ENCODE measurements at regions not wholly inside any gene's neighbourhood (a gene's known extent, or its start where the extent isn't known, plus 50 kb on each side); places are given as distances from the start of the nearest gene placed in this dataset.
A peak's percentile ranks its signal among the peaks of the same experiment; 100 is the strongest.

- intact Hi-C loops (cut with DNase I; ENCODE audit: low total_unique reads) = no loop called here
- no peaks in the 10 kb centered on the region for H3K4me1 ChIP-seq
- no peak for DNase-seq
- no peaks in the 10 kb centered on the region for H3K27me3 ChIP-seq
- H3K9me3 ChIP-seq = peaks cover 0 to 7% (median 0%) of the 10 kb centered on the region in 3 donors
- H3K4me3 ChIP-seq = no peak overlapping the region
- TF ChIP-seq CTCF (IDR thresholded peaks at IDR 0.05) = no peak
- no peaks in the 10 kb centered on the region for H3K36me3 ChIP-seq
- no peak overlapping the region for H3K27ac ChIP-seq
Observed at GRCh38 chr4:141530627-141531026, 105.8 kb upstream of the IL15 start.

GRCh38 chr4:141534985-141535384 lies 101.4 kb upstream of the IL15 start:
- Histone ChIP-seq H3K4me1 (no peaks in the 10 kb centered on the region), H3K4me3 (no peak overlapping the region), H3K27me3 (no peaks in the 10 kb centered on the region), H3K9me3 (peaks cover 0 to 12% (median 0%) of the 10 kb centered on the region in 3 donors), H3K36me3 (no peaks in the 10 kb centered on the region), H3K27ac (no peak overlapping the region)
- intact Hi-C loops (cut with DNase I; ENCODE audit: low total_unique reads) = no loop called here
- no peak for DNase-seq
- no peak for TF ChIP-seq CTCF (IDR thresholded peaks at IDR 0.05)

GRCh38 chr4:141538001-141538400 lies 98.4 kb upstream of the IL15 start:
- H3K9me3 ChIP-seq = peaks cover 0 to 12% (median 0%) of the 10 kb centered on the region in 3 donors
- DNase-seq = no peak
- no peak overlapping the region for H3K4me3 ChIP-seq
- H3K27ac ChIP-seq = no peak overlapping the region
- no peaks in the 10 kb centered on the region for H3K27me3 ChIP-seq
- no peaks in the 10 kb centered on the region for H3K36me3 ChIP-seq
- TF ChIP-seq CTCF (IDR thresholded peaks at IDR 0.05) = no peak
- intact Hi-C loops (cut with DNase I; ENCODE audit: low total_unique reads) = no loop called here
- peaks cover 0 to 23% (median 10%) of the 10 kb centered on the region in 4 donors for H3K4me1 ChIP-seq

GRCh38 chr4:141540643-141541042 lies 95.7 kb upstream of the IL15 start:
- H3K27ac ChIP-seq = no peak overlapping the region
- peaks cover 0 to 12% (median 0%) of the 10 kb centered on the region in 3 donors for H3K9me3 ChIP-seq
- no peaks in the 10 kb centered on the region for H3K27me3 ChIP-seq
- no peak overlapping the region for H3K4me3 ChIP-seq
- intact Hi-C loops (cut with DNase I; ENCODE audit: low total_unique reads) = no loop called here
- no peaks in the 10 kb centered on the region for H3K36me3 ChIP-seq
- H3K4me1 ChIP-seq = peaks cover 0 to 23% (median 10%) of the 10 kb centered on the region in 4 donors
- no peak for DNase-seq
- TF ChIP-seq CTCF (IDR thresholded peaks at IDR 0.05) = no peak

GRCh38 chr4:141541851-141542250 lies 94.5 kb upstream of the IL15 start:
- peaks cover 0 to 10% (median 0%) of the 10 kb centered on the region in 3 donors for H3K9me3 ChIP-seq
- no peak for DNase-seq

More at GRCh38 chr4:141541851-141542250, 94.5 kb upstream of the IL15 start:
- TF ChIP-seq CTCF (IDR thresholded peaks at IDR 0.05) = no peak
- Histone ChIP-seq H3K4me3 (no peak overlapping the region), H3K4me1 (peaks cover 0 to 23% (median 10%) of the 10 kb centered on the region in 4 donors), H3K27me3 (no peaks in the 10 kb centered on the region), H3K36me3 (no peaks in the 10 kb centered on the region), H3K27ac (peak overlapping the region; percentile 51 to 63)
- intact Hi-C loops (cut with DNase I; ENCODE audit: low total_unique reads) = no loop called here
